Activated CD4-positive, alpha-beta T cell treated with anti-CD3 and anti-CD28 coated beads for 24 hours (primary cell): ENCODE measurements at regions not wholly inside any gene's neighbourhood (a gene's known extent, or its start where the extent isn't known, plus 50 kb on each side); places are given as distances from the start of the nearest gene placed in this dataset.
"Not testable (repeated sequence)": the region's sequence is repeated elsewhere in the genome, so short reads cannot be mapped to it uniquely, and the experiment has no call there.

Experiments
- DNase-seq, 2 donors: peaks; one replicate each; pipeline ENCODE4 v3.0.0-alpha.2; 2020; ENCODE audit warnings: low read depth in 2 of 2

DNA sequence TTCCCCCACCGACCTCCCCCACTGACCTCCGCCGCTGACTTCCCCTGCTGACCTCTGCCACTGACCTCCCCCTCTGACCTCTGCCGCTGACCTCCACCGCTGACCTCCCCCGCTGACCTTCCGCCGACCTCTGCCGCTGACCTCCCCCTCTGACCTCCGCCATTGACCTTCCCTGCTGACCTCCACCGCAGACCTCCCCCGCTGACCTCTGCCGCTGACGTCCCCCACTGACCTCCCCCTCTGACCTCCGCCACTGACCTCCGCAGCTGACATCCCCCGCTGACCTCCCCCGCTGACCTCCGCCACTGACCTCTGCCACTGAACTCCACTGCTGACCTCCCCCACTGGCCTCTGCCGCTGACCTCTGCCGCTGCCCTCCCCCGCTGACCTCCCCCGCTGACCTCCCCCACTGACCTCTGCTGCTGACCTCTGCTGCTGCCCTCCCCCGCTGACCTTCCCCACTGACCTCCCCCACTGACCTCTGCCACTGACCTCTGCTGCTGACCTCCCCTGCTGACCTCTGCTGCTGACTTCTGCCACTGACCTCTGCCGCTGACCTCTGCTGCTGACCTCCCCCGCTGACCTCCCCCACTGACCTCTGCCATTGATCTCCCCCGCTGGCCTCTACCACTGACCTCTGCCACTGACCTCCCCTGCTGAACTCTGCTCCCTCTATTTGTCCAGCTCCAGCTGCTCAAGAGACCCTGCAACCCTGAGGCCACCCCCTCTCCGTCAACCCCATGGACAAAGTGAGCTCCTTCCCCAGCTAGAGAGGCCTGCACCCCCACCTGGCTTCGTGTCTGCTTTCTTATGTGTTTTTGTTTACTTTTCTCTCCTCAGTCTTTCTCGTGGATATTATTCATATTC, 91.4 kb upstream of the AFDN start:
- DNase-seq: no peak

GRCh38 chr6:167735951-167736288, 90.8 kb upstream of the AFDN start:
- no peak for DNase-seq

DNA sequence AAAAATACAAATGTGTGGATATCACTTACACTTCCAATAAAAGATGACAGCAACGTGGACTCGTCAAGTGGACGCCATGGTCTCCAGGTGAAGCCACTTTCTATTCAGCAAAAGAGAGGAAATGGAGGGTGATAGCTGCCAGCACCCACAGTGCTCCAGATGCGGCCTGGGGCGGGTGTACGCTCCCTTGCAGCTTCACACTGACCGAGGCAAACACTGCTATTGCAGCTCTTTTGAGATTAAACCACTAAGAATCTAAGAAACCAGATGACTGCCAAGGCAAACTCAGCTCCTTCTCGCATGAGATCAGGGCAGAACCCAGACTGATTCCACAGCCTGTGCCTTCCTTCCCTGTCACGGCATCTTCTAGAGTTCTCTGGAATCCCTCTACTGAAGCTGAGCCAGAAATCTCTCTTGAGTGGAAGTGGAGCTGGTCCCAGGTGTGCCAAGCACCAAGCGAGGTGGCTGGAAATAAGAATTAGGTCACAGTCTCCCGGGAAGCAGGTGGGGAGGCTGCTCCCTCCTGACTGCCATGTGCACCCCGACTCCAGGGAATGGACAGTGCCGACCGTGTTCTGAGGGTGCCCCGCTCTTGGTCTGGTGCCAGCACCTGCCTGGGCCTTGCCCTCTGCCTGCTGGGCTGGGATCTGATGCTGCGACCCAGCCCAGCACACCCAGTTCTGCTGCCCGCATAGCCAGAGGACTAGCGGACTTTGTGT, 90.1 kb upstream of the AFDN start:
- no peak for DNase-seq

GRCh38 chr6:167737205-167737830, 89.4 kb upstream of the AFDN start:
- no peak for DNase-seq

DNA sequence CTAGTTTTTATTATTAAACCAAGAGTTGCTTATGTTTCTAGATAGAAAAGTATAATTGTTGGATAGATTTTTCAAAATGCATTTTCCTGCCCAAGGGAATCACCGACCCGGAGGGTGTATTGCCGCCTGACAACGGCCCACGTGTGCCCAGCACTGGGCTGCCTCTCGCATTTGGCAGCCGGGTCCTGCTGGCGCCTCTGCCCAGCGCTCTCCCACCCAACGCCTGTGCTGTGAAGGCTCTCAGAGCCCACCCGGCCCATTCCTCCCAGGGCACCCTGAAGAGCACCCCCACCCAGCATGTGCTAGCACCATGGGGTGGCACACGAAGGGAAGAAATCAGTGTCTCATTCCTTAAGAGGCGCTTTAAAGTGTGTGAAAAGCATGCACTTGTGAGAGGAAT, 88.3 kb upstream of the AFDN start:
- DNase-seq: no peak

DNA sequence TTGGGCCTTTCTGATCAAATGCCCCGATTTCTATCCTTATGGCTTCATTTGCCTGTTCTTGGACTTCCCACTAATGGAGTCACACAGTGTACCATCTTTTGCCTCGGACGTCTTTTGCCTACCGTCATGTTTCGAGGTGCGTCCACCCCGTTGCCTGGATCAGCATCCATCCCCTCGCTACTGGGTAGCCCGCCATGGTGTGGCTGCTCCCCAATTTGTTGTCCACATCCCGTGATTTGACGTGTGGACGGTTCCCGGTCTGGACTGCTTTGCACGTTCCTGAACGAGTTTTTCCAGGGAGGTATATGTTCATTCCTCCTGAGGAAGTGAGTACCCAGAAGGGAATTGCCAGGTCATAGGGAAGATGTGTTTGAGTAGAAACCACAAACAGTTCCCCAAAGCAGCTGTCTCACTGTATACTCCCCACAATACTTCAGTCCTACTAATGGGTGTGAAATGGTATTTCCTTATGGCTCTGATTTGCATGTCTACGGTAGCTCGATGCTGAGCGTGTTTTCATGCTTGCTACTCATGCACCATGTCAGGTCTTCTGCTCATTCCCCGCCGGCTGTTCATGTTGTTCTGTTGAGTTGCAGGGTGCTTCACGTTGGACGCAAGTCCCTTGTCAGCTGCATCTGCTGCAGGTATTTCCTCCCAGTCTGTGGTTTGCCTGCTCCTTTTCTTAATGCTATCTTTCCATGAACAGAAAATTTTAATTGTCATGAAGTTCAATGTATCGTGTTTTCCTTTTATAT, 86.8 kb upstream of the AFDN start:
- DNase-seq: no peak

DNA sequence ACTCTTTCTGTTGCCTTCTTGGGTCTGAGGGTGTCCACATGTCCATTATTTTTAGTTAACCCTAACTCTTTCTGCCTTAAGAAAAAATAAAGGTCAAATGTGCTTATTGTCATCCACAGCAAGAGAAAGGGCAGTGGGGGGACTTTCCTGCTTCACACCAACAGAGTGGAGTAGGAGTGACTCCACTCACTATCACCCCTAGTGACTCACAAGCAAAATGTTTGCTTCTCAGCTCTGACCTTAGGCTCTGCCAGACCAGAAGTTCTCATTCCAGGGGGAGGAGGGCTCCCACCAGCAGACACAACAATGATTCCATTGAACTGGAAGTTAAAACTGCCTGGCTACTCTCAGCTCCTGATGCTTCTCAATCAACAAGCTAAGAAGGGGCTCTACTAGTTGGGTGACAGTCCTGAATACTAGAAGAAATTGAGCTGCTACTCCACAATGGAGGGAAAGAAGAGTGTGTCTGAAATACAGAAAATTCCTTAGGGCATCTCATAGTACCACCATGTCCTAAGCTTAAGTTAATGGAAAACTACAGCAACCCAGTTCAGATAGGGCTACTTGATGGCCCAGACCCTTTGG, 83.9 kb upstream of the AFDN start:
- DNase-seq: no peak

DNA sequence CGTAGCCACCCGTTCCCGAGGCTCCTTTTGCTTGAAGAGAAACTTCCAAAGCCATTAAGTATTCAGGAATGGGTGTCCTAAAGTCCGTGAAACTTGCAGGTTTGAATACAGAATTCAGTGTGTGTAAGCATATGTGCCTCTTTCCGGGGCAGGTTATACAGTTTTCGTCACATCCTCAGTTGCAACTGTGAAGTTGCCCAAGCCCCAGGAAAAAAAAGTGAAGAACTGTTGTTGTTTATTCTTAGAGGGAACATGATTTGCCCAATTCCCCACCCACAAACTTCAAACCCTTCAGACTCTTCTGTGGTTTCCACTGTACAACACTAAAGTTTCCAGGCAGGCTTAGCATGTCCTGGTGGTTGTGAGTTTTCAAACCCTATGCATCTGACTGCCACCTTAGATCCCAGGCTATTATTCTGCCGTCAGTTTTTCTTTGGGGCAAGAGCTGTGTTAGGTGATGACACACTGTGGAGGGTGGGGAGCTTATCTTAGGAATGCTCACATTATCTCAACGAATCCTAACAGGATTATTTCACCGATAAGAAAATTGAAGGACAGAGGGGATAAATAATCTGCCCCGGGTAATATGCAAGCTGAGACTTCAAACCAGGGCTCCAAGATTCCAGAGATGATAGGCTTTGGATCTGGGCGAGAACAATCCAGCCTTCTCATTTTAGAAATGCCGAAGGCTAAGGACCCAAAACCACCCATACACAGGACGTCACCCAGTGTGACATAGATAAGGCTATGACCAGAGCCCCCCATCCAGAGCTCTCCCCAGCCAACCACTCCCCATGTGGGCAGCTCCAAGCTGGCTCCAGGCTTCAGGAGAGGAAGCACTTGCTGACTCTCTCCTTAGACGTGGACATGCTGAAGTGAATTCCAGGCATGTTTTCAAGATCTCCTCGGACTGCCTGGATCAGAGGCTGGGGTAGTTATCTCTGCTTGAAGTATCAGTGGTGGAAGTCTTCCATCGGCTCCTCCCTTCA, 81.7 kb upstream of the AFDN start:
- no peak for DNase-seq

DNA sequence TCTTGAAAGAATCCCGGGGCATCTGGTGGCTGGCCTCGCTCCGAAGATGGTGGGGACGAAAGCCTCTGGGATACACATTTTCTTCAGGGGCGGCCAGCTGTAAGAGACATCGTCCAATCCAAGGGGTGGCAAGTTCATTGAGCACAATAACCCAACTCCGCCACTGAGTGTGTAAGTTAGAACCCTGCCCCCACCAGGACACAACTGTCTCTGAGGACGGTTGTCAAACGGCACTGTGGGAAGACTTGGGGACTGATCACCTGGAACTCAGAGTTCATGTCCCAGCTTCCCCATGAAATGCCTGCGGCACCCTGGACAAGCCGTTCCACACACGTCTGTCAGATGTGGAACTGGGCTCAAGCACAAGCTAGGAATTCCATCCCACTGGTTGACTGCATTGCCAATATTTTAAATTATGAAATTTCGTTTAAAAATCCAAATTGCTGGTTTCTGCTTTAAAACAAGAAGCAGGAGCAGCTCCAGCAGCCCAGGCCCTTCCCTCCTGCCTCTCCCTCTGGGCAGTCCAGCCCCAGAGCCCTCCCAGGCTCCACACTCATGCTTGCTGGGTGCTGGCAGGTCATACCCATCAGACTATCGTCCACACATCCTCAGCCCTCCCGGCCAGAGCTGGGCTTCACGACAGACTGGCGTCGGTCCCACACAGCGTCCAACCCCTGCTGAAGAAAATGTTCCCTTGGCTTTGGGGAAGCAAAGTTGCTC, 80.9 kb upstream of the AFDN start:
- DNase-seq: no peak

GRCh38 chr6:167746390-167746907, 80.3 kb upstream of the AFDN start:
- no peak for DNase-seq

- DNase-seq: no peak
Observed at GRCh38 chr6:167746975-167747374, 79.7 kb upstream of the AFDN start.

GRCh38 chr6:167747645-167748044, 79.1 kb upstream of the AFDN start:
- no peak for DNase-seq

DNA sequence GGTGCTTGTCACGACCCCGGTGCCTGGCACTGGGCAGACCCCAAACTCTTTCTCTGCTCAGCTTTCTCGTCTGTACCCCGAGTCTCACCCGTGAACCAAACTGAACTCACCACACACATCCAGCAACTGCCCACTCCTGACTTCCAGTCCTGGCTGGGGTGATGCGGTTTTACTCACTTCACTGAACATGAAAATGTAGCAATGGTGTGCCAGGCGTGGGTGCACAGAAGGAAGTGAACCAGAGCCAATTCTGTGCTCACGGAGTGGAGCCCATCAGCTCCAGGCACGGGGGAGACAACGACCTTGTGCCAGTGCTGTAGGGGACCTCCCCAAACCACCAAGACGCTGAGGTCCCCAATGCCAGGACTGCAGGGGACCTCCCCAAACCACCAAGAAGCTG, 78.7 kb upstream of the AFDN start:
- no peak for DNase-seq

DNA sequence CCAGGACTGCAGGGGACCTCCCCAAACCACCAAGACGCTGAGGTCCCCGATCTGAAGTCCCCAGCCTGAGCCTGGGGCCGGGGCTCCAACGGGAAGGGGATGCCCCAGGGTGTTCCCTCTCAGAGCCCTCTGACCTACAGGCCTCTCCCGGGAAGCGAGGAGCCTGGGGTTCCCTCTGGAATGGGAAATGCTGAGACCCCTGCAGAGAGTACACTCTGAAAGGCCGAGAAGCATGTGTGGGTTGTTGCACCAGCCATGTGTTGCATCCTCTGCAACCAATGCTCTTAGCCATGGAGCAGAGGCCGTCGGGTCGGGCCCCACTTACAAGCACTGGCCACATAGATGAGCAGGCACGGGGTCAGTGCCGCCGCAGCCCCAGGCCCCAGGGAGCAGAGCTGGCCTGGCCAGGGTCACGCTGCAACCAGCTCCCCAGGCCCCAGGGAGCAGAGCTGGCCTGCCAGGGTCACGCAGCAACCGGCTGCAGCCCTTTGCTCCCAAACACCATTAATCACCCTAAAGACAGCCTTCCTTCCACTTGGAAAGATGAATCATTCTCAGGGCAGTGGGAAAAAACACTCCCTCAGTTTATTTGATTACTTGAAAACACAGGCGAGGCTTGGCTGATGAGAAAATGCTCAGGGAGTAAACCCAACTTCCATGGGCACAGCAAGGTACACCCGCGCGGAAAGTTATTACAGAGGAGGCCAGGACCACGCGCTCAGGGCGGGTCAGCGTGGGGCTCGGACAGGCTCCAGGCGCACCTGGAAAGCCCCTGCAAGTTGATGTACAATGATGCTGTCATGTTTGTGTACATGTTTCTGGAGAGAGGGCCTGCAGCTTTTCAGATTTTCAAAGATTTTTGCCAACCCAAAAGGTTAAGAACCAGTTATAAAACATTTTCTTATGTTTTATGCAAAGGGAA, 78.0 kb upstream of the AFDN start:
- no peak for DNase-seq

- no peak for DNase-seq
Observed at GRCh38 chr6:167750956-167751358, 75.8 kb upstream of the AFDN start.

- DNase-seq: no peak
Observed at GRCh38 chr6:167751579-167752115, 75.1 kb upstream of the AFDN start.

- DNase-seq: not testable (repeated sequence)
Observed at GRCh38 chr6:167753281-167753680, 73.4 kb upstream of the AFDN start.

DNA sequence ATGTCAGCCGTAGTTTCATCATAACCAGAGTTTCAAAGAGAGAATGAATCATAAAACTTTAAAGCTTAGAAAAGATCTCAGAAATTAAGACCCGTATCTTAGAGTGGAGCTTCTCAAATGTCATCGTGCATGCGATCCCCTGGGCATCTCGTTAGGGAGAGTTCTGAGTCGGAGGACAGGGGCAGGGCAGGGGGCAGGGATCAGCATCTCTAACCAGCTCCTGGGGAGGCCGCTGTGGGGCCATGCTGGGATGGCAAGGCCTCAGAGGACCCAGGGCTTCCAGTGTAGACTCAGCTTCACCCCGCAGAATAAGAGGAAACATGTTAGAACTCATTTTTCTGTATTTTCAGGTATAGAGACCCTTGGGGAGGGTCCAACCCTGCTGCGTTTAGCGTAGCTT, 72.0 kb upstream of the AFDN start:
- no peak for DNase-seq
